TTC549 (cell line): ENCODE measurements at regions not wholly inside any gene's neighbourhood (a gene's known extent, or its start where the extent isn't known, plus 50 kb on each side); places are given as distances from the start of the nearest gene placed in this dataset.
"Not testable (repeated sequence)": the region's sequence is repeated elsewhere in the genome, so short reads cannot be mapped to it uniquely, and the experiment has no call there.

ENCODE experiments used
- FAIRE-seq: peaks from 2 replicates; lab custom pipeline; 2012; peaks lifted over from hg19 to GRCh38; lab: Jason Lieb, UNC

- FAIRE-seq = no peak
These were observed 780.4 kb upstream of the SLITRK6 start for GRCh38 chr13:86579662-86580061.

- FAIRE-seq = no peak
These were observed 782.5 kb upstream of the SLITRK6 start for GRCh38 chr13:86581706-86582105.

- FAIRE-seq = no peak
These were observed 785.1 kb upstream of the SLITRK6 start for GRCh38 chr13:86584301-86584700.

- FAIRE-seq = no peak
These were observed 786.6 kb upstream of the SLITRK6 start for GRCh38 chr13:86585835-86586234.

- no peak for FAIRE-seq
These were observed 792.6 kb upstream of the SLITRK6 start for GRCh38 chr13:86591862-86592261.

- no peak for FAIRE-seq
These were observed 802.1 kb upstream of the SLITRK6 start for GRCh38 chr13:86601351-86601750.

- FAIRE-seq = no peak
These were observed 807.0 kb upstream of the SLITRK6 start for GRCh38 chr13:86606264-86606663.

GRCh38 chr13:86608701-86609100 is 809.5 kb upstream of the SLITRK6 start:
- FAIRE-seq = no peak

GRCh38 chr13:86633346-86633745 is 834.1 kb upstream of the SLITRK6 start:
- no peak for FAIRE-seq

- FAIRE-seq = not testable (repeated sequence)
These were observed 852.0 kb upstream of the SLITRK6 start for GRCh38 chr13:86651171-86651570.

GRCh38 chr13:86653009-86653408 is 853.8 kb upstream of the SLITRK6 start:
- no peak for FAIRE-seq

- FAIRE-seq = no peak
These were observed 856.3 kb upstream of the SLITRK6 start for GRCh38 chr13:86655561-86655960.

GRCh38 chr13:86660090-86660489 is 860.9 kb upstream of the SLITRK6 start:
- no peak for FAIRE-seq

GRCh38 chr13:86665842-86666241 is 866.6 kb upstream of the SLITRK6 start:
- no peak for FAIRE-seq

GRCh38 chr13:86673931-86674431 is 874.8 kb upstream of the SLITRK6 start:
- FAIRE-seq = no peak

- no peak for FAIRE-seq
These were observed 882.0 kb upstream of the SLITRK6 start for GRCh38 chr13:86681223-86681622.

GRCh38 chr13:86684402-86684801 is 885.2 kb upstream of the SLITRK6 start:
- no peak for FAIRE-seq

GRCh38 chr13:86689911-86690310 is 890.7 kb upstream of the SLITRK6 start:
- no peak for FAIRE-seq

GRCh38 chr13:86692291-86692690 is 893.1 kb upstream of the SLITRK6 start:
- FAIRE-seq = no peak

GRCh38 chr13:86710013-86710412 is 910.8 kb upstream of the SLITRK6 start:
- no peak for FAIRE-seq

GRCh38 chr13:86710896-86711295 is 911.7 kb upstream of the SLITRK6 start:
- FAIRE-seq = no peak

- FAIRE-seq = no peak
These were observed 915.3 kb upstream of the SLITRK6 start for GRCh38 chr13:86714495-86714894.

- FAIRE-seq = no peak
These were observed 925.9 kb upstream of the SLITRK6 start for GRCh38 chr13:86725105-86725504.

- FAIRE-seq = no peak
These were observed 930.0 kb upstream of the SLITRK6 start for GRCh38 chr13:86729206-86729605.

GRCh38 chr13:86731987-86732386 is 932.8 kb upstream of the SLITRK6 start:
- no peak for FAIRE-seq
